ENCODE measurements at regions not wholly inside any gene's neighbourhood (a gene's known extent, or its start where the extent isn't known, plus 50 kb on each side); places are given as distances from the start of the nearest gene placed in this dataset.

- no peak for DNase-seq (ENCODE audit: low read depth)
These were observed 391.0 kb downstream of the ZIC4 start for GRCh38 chr3:147015334-147015733.

DNA sequence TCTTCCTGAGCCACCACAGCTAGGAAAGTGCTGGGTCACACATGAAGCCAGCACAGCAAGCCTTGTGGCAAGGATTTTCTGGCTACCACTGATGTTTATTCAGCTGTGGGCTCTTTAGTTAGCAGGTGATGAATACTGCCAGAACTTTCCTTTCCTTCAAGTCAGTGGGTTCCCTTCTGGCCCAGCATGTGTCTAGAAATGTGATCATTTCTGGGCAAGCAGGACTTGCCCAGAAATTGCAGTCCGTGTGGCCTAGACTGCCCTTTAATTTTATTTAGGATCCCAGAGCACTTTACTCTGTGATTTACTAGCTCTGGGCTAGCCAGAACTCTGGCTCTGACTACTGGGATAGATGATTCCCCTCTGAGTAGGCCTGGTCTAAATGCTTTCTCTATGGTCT, 397.5 kb downstream of the ZIC4 start:
- peak; percentile 82 for DNase-seq (ENCODE audit: low read depth)

GRCh38 chr3:147008458-147008857, 397.9 kb downstream of the ZIC4 start:
- DNase-seq (ENCODE audit: low read depth) = no peak

GRCh38 chr3:147007736-147008245, 398.6 kb downstream of the ZIC4 start:
- no peak for DNase-seq (ENCODE audit: low read depth)

DNA sequence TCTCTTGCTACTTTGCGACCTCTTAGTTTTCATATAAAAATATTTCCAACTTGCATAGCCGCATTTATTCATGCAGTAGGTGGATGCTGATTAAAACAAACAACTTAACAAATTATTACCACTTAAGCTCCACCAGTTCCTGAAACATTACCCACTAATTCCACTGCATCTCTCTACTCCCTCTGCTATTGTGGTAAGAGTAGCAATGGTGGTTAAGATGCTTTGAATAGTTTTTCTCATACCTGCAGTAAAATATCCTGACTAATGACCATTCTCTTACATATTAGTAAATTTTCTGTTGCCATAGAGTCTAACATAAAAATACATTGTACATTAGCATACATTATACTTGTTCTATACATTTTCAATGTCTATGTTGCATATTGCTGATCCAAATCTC, 397.6 kb upstream of the PLSCR5 start:
- DNase-seq (ENCODE audit: low read depth) = peak; percentile 28

- DNase-seq (ENCODE audit: low read depth) = no peak
These were observed 395.1 kb upstream of the PLSCR5 start for GRCh38 chr3:147000274-147000673.

- DNase-seq (ENCODE audit: low read depth) = no peak
These were observed 386.8 kb upstream of the PLSCR5 start for GRCh38 chr3:146991907-146992306.

GRCh38 chr3:146975476-146975875, 370.3 kb upstream of the PLSCR5 start:
- DNase-seq (ENCODE audit: low read depth) = no peak

GRCh38 chr3:146975032-146975431, 369.9 kb upstream of the PLSCR5 start:
- DNase-seq (ENCODE audit: low read depth) = no peak

- no peak for DNase-seq (ENCODE audit: low read depth)
These were observed 368.9 kb upstream of the PLSCR5 start for GRCh38 chr3:146974001-146974400.

- DNase-seq (ENCODE audit: low read depth) = peak; percentile 92
These were observed 367.6 kb upstream of the PLSCR5 start for GRCh38 chr3:146972726-146973125.

DNA sequence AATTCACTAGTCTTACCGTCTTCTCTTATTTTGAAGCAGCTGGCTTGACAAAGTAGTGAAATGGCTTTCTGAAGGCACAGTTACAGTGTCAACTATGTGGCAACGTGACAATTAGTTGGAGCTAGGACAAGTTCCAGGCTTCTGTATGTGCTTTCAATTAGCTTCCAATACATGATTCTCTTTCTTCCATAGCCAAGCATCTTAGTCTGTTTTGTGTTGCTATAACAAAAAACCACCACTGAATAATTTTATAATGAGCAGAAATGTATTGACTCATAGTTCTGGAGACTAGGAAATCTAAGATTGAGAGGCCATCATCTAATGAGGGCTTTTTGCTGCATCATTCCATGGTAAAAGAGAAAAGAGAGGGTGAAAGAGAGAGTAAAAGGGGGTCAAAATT, 365.1 kb upstream of the PLSCR5 start:
- DNase-seq (ENCODE audit: low read depth) = peak; percentile 94

DNA sequence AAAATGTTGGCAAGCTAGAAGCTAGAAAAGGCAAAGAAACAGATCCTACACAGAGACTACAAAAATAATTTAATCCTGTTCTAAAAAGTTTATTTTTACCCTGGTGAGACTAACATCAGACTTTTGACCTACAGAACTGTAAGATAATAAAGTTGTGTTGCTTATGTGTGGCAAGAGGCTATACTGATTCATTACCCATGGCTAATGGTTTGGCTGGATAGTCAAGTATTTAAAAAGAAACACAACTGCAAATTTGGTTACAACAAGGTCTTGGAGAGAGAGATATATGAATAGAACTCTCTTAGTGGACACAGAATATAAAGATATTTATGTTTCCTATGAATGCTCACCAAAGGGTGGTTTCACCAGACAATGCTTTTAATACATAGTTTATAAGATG, 364.2 kb upstream of the PLSCR5 start:
- peak; percentile 55 for DNase-seq (ENCODE audit: low read depth)

DNA sequence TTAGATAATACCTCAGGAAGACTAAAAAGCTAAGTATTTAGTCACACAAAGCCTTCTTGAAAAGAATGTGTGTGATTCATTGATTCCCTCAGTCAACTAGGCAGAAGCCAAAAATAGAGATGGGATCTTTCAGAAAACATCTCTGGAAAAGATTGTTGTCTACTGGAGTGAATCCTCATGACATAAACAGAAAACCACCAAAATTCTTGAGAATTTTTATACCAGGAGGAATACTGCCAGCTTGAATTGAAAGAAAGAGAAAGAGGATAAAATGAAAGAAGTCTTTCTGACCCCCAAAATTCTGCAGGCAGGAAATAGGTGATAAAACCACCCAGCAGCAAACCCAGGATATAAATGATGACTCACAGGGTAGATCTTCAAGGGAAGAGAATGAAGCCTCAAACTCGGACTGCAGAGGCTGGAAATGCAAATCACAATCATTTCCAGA, 363.1 kb upstream of the PLSCR5 start:
- DNase-seq (ENCODE audit: low read depth) = peak; percentile 99

DNA sequence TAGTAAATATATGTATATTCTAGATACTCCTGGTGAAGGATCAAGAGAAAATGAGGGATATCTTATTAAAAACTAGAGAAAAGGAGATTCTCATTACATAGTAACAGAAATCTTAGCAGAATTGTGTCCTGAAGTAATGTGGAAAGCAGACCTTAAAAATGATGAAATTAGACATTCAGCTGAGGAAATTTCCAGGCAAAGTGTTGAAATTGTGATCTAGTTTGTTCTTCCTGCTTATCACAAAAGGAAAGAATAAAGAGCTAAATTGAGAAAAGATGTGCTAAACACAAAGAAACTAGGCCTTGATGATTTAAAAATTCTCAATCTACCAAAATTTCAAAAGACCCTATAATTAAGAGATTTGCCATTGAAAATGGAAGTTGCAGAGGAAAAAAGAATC, 362.6 kb upstream of the PLSCR5 start:
- no peak for DNase-seq (ENCODE audit: low read depth)

DNA sequence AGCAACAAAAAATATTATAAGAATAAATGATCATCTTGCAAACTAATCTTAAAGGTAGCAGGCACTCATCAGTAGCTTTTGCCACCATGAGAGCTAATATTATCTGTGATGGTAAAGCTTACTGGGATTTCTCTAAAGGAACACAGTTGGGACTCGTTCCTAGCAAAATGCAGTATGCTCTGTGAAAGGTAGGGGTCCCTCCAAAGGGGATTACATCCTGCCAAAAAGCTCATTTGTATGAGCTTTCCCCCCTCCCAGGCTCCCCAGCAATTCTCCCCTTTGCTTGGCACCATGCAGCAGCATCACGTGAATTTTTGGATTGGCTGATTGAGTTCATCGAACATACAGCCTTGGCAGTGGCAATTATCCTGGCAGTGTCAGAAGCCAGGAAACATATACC, 361.0 kb upstream of the PLSCR5 start:
- DNase-seq (ENCODE audit: low read depth) = no peak

DNA sequence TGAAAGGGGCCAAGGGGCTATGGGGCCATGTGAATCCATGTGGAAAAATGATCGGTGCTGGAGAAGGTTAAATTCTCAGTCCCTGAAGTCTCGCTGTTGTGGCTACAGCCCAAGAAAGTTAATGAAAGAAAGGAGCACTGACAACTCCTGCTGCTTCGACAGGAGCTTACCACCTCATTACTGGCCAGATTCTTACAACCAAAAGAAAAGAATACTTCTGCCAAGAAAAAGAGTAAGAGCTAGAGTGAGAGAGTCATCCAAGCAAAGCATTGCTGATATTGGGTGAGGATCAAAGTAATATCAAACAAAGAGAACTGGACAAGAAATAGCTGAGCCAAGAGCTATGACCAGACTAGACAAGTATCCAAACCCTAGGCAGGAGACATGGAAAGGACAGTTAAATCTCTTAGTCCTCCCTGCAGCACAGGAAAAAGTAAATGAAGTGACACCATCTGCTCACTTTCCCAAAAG, 348.4 kb upstream of the PLSCR5 start:
- peak; percentile 42 for DNase-seq (ENCODE audit: low read depth)

GRCh38 chr3:146948985-146949384, 343.8 kb upstream of the PLSCR5 start:
- no peak for DNase-seq (ENCODE audit: low read depth)

GRCh38 chr3:146948186-146948585, 343.0 kb upstream of the PLSCR5 start:
- DNase-seq (ENCODE audit: low read depth) = no peak

DNA sequence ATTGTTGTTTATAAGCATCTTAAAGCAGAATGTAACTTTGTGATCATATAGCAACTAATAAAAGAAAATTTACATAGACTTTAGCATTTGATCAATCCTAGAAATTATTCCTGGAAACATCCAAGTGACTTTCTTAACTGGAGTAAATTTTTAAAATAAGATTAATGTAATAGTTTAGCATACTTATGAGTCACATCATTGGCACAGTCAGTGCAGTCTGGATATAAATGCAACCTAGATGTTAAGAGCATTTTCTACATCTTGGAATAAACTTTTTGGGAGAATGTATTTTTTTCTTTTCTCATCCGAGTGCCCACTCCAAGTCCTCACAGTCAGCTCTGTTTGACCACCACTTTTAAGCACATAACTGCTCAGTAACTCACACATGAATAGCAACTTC, 324.6 kb upstream of the PLSCR5 start:
- DNase-seq (ENCODE audit: low read depth) = peak; percentile 5

GRCh38 chr3:146928421-146929059, 323.4 kb upstream of the PLSCR5 start:
- DNase-seq (ENCODE audit: low read depth) = no peak

DNA sequence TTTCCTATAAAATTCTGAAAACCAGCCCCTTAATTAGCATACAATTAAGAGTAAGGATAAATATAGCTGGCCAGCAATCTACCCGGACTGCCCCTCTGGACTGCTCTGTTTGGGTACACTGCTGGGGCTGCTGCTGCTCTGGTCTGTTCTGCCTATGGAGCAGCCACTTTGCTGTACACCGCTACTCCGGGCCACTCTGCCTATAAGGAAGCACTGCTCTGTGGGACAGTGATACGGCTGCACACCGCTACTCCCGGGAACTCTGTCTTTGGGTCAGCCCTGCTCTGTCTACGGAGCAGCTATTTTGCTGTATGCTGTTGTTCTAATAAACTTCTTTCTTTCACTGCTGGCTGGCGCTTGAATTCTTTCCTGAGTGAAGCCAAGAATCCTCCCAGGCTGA, 316.5 kb upstream of the PLSCR5 start:
- no peak for DNase-seq (ENCODE audit: low read depth)

GRCh38 chr3:146914409-146914808, 309.3 kb upstream of the PLSCR5 start:
- DNase-seq (ENCODE audit: low read depth) = no peak

All from GM04503 (cell line).